HepG2 (cell line): ENCODE measurements at regions not wholly inside any gene's neighbourhood (a gene's known extent, or its start where the extent isn't known, plus 50 kb on each side); places are given as distances from the start of the nearest gene placed in this dataset.

Experiments
- ATAC-seq: fragments of 200-7000 bp; cut with Tn5 transposase; 3 replicates; pipeline ENCODE4 v1.9.1; 2020; ENCODE audit warnings: mild to moderate bottlenecking, moderate library complexity
- BruUV-seq: library from RNA; stranded (reverse); fragments of 400-500 nt; replicated peaks from 2 replicates; lab custom pipeline; 2021; lab: Mats Ljungman, UMichigan
- CTCF ChIA-PET: fragments of 300-600 bp; formaldehyde crosslinking; extraction: SDS; loops from one replicate; lab custom pipeline; 2021; ENCODE audit warnings: low total read pairs, inconsistent platforms, low intra/inter-chr PET ratio; lab: Yijun Ruan, JAX
- POLR2A ChIA-PET: fragments of 350-600 bp; sonication (Branson Sonifier 250); formaldehyde crosslinking; loops from one replicate; lab custom pipeline; 2020; ENCODE audit warnings: antibody characterized with exemption, inconsistent platforms; lab: Yijun Ruan, JAX
- DNase-seq: peaks from one replicate; pipeline ENCODE4 v3.0.0-alpha.2; 2015; ENCODE audit warnings: low spot score
- FAIRE-seq: peaks from 3 replicates; lab custom pipeline; 2011; peaks lifted over from hg19 to GRCh38; lab: Jason Lieb, UNC
- H2AFZ ChIP-seq: one replicate; pipeline ENCODE4 v1.6.1; 2011; ENCODE audit warnings: low read length, inconsistent platforms
- H3K27ac ChIP-seq: fragments of 300-600 bp; 3 replicates; pipeline ENCODE4 v1.8.0; 2011; ENCODE audit warnings: mixed run types, mild to moderate bottlenecking, mixed read lengths, low read length, inconsistent platforms; ENCODE audit not compliant: insufficient read depth; ENCODE audit errors: extremely low read length
- H3K27me3 ChIP-seq, 2 experiments: fragments of 200-600 bp in 1 of 2; 2 replicates in 1 of 2; 3 replicates in 1 of 2; pipeline versions ENCODE4 v1.6.0 to v1.8.0; 2011; ENCODE audit warnings: low read length in 2 of 2, mild to moderate bottlenecking in 2 of 2, moderate library complexity in 2 of 2, inconsistent platforms in 1 of 2; ENCODE audit not compliant: insufficient read depth in 2 of 2, control insufficient read depth in 1 of 2
- H3K36me3 ChIP-seq, 2 experiments: fragments of 200-600 bp in 1 of 2; replicated peaks in 1 of 2; 2 replicates in 1 of 2; 3 replicates in 1 of 2; pipeline versions ENCODE4 v1.5.1 to v1.8.0; 2011; ENCODE audit warnings: low read length in 2 of 2, inconsistent platforms in 1 of 2; ENCODE audit not compliant: insufficient read depth in 2 of 2, control insufficient read depth in 1 of 2
- H3K4me1 ChIP-seq: 2 replicates; pipeline ENCODE4 v1.5.1; 2012; ENCODE audit warnings: low read length, inconsistent platforms; ENCODE audit not compliant: insufficient read depth
- H3K4me2 ChIP-seq: 2 replicates; pipeline ENCODE4 v1.6.0; 2011; ENCODE audit warnings: low read depth, low read length, inconsistent platforms
- H3K4me3 ChIP-seq, 3 experiments: fragments of 200-600 bp in 1 of 3; sonication (generic), shearing (Covaris generic) in 1 of 3; replicated peaks in 1 of 3; 2 replicates each; pipeline ENCODE4 v1.5.1; 2011 to 2016; ENCODE audit warnings: low read length in 3 of 3, inconsistent platforms in 2 of 3, low read depth in 2 of 3, mild to moderate bottlenecking in 2 of 3, control low read depth in 1 of 3, mixed read lengths in 1 of 3; ENCODE audit not compliant: insufficient read depth in 1 of 3
- H3K79me2 ChIP-seq: one replicate; pipeline ENCODE4 v1.6.1; 2011; ENCODE audit warnings: low read length, inconsistent platforms; ENCODE audit not compliant: insufficient read depth
- H3K9ac ChIP-seq: 2 replicates; pipeline ENCODE4 v1.6.0; 2011; ENCODE audit warnings: mild to moderate bottlenecking, low read depth, low read length, inconsistent platforms; ENCODE audit not compliant: insufficient read depth
- H3K9me3 ChIP-seq: 2 replicates; pipeline ENCODE4 v1.5.1; 2012; ENCODE audit warnings: mild to moderate bottlenecking, low read length
- H4K20me1 ChIP-seq: 2 replicates; pipeline ENCODE4 v1.6.0; 2011; ENCODE audit warnings: inconsistent platforms, mild to moderate bottlenecking, low read length, moderate library complexity; ENCODE audit not compliant: insufficient read depth
- AGO2 ChIP-seq: fragments of 200-400 bp; formaldehyde crosslinking; optimal IDR thresholded peaks from 2 replicates; pipeline ENCODE3; 2017; ENCODE audit warnings: mild to moderate bottlenecking, low read depth, low read length, moderate library complexity
- ATRX ChIP-seq: sonication (generic); formaldehyde crosslinking; IDR thresholded peaks from 2 replicates; pipeline ENCODE4 v1.4.0; 2020; ENCODE audit warnings: missing genetic modification reagents, borderline replicate concordance
- GLMP ChIP-seq: sonication (generic); formaldehyde crosslinking; IDR thresholded peaks from 2 replicates; pipeline ENCODE4 v1.9.0; 2021; ENCODE audit warnings: missing genetic modification reagents, mild to moderate bottlenecking, borderline replicate concordance
- NKX3-1 ChIP-seq: sonication (generic); formaldehyde crosslinking; IDR thresholded peaks from 2 replicates; pipeline ENCODE4 v1.5.0; 2020; ENCODE audit warnings: missing genetic modification reagents
- NR3C1 ChIP-seq: sonication (generic); formaldehyde crosslinking; IDR thresholded peaks from 2 replicates; pipeline ENCODE4 v1.4.0; 2020; ENCODE audit warnings: missing genetic modification reagents
- POGZ ChIP-seq: sonication (generic); formaldehyde crosslinking; IDR thresholded peaks from 2 replicates; pipeline ENCODE4 v1.4.0; 2020; ENCODE audit warnings: mild to moderate bottlenecking, missing genetic modification reagents
- PRDM10 ChIP-seq: sonication (generic); formaldehyde crosslinking; IDR thresholded peaks from 2 replicates; pipeline ENCODE4 v1.4.0; 2020; ENCODE audit warnings: low read depth, missing genetic modification reagents
- REXO4 ChIP-seq: sonication (generic); formaldehyde crosslinking; IDR thresholded peaks from 2 replicates; pipeline ENCODE4 v1.8.0; 2022; ENCODE audit warnings: missing genetic modification reagents, mild to moderate bottlenecking, borderline replicate concordance
- SALL1 ChIP-seq: sonication (generic); formaldehyde crosslinking; IDR thresholded peaks from 2 replicates; pipeline ENCODE4 v1.8.0; 2022; ENCODE audit warnings: mild to moderate bottlenecking, missing genetic modification reagents
- TBX2 ChIP-seq: sonication (generic); formaldehyde crosslinking; IDR thresholded peaks from 2 replicates; pipeline ENCODE4 v1.5.0; 2020; ENCODE audit warnings: missing genetic modification reagents, mild to moderate bottlenecking, borderline replicate concordance
- XBP1 ChIP-seq: sonication (generic); formaldehyde crosslinking; IDR thresholded peaks from 2 replicates; pipeline ENCODE4 v1.5.0; 2020; ENCODE audit warnings: missing genetic modification reagents
- ZFP82 ChIP-seq: sonication (generic); formaldehyde crosslinking; IDR thresholded peaks from 2 replicates; pipeline ENCODE4 v1.5.1; 2020; ENCODE audit warnings: mild to moderate bottlenecking, missing genetic modification reagents, borderline replicate concordance
- ZFYVE20 ChIP-seq: sonication (generic); formaldehyde crosslinking; IDR thresholded peaks from 2 replicates; pipeline ENCODE4 v1.8.0; 2023; ENCODE audit warnings: low read depth, mild to moderate bottlenecking, moderate library complexity, missing genetic modification reagents, borderline replicate concordance
- WGBS: methylation state at CpG from one replicate; pipeline ENCODE4 v1.1.6; 2017; ENCODE audit warnings: low lambda C conversion rate; 5-methylcytosine and 5-hydroxymethylcytosine counted together
- in situ Hi-C: cut with HindIII; loops from 2 replicates; pipeline ENCODE4 v1.10.0; 2017; ENCODE audit warnings: low pct_unique_long_range_greater_than_20kb; ENCODE audit not compliant: extremely low pct_ligation_motif_present
- intact Hi-C: fragments of 100-400 bp; cut with micrococcal nuclease; formaldehyde crosslinking; loops from one replicate; pipeline ENCODE4 v1.10.0; 2022; ENCODE audit not compliant: unreplicated experiment

GRCh38 chr1:64320007-64320406 is 116.6 kb downstream of the UBE2U start:
- no TSS peak for BruUV-seq
- no peak overlapping the region for H3K4me2 ChIP-seq
- no peaks in the 10 kb centered on the region for H3K4me1 ChIP-seq
- H3K4me3 ChIP-seq: no peak overlapping the region
- in situ Hi-C loops: no loop called here
- H3K9ac ChIP-seq: no peak overlapping the region
- no peaks in the 10 kb centered on the region for H3K9me3 ChIP-seq
- WGBS: 28% methylated on average over 4 of the region's 4 CpGs
- H4K20me1 ChIP-seq: no peaks in the 10 kb centered on the region
- H3K27ac ChIP-seq: no peak overlapping the region
- ChIA-PET CTCF (no interaction called here), POLR2A (no interaction called here)
- ATAC-seq (no peak), DNase-seq (no peak), FAIRE-seq (no peak)
- H3K36me3 ChIP-seq: no peaks in the 10 kb centered on the region
- H3K79me2 ChIP-seq: no peaks in the 10 kb centered on the region
- no peaks in the 10 kb centered on the region for H3K27me3 ChIP-seq
- TF ChIP-seq AGO2 (no peak), POGZ (CRISPR knock-in tag) (no peak), XBP1 (CRISPR knock-in tag) (no peak), REXO4 (CRISPR knock-in tag) (no peak), NR3C1 (CRISPR knock-in tag) (no peak), TBX2 (no peak), ZFP82 (no peak), SALL1 (CRISPR knock-in tag) (no peak), PRDM10 (CRISPR knock-in tag) (no peak), GLMP (CRISPR knock-in tag) (no peak), NKX3-1 (no peak), ATRX (CRISPR knock-in tag) (no peak), ZFYVE20 (CRISPR knock-in tag) (no peak)
- TF ChIP-seq, all 625 proteins: peak for 0
- H2AFZ ChIP-seq: no peak overlapping the region
- intact Hi-C loops: no loop called here
